WTC11 (cell line): ENCODE measurements at regions not wholly inside any gene's neighbourhood (a gene's known extent, or its start where the extent isn't known, plus 50 kb on each side); places are given as distances from the start of the nearest gene placed in this dataset.

Experiments used
- ATAC-seq: fragments of 200-7000 bp; cut with Tn5 transposase; 2 replicates; pipeline ENCODE4 v1.10.0; 2021; ENCODE audit warnings: mild to moderate bottlenecking, moderate library complexity
- CTCF ChIA-PET: fragments of 300-600 bp; sonication (Branson Sonifier 250); formaldehyde crosslinking; loops from one replicate; lab custom pipeline; 2021; ENCODE audit warnings: antibody characterized with exemption; lab: Charles Lee
- POLR2A ChIA-PET: fragments of 350-600 bp; sonication (Branson Sonifier 250); formaldehyde crosslinking; loops from one replicate; lab custom pipeline; 2021; ENCODE audit warnings: antibody characterized with exemption; lab: Charles Lee
- DNase-seq: peaks from one replicate; pipeline ENCODE4 v3.0.0; 2021; ENCODE audit warnings: low spot score
- H3K27ac Mint-ChIP-seq: 2 replicates; pipeline ENCODE4 v1.8.0; 2021; ENCODE audit warnings: mixed read lengths
- H3K27me3 Mint-ChIP-seq: 2 replicates; pipeline ENCODE4 v1.8.0; 2021; ENCODE audit warnings: low read depth, mild to moderate bottlenecking, moderate library complexity, mixed read lengths
- H3K36me3 Mint-ChIP-seq: 2 replicates; pipeline ENCODE4 v1.8.0; 2021; ENCODE audit warnings: mixed read lengths
- H3K4me1 Mint-ChIP-seq: 2 replicates; pipeline ENCODE4 v1.8.0; 2022; ENCODE audit warnings: mixed read lengths
- H3K4me3 Mint-ChIP-seq: 2 replicates; pipeline ENCODE4 v1.8.0; 2021; ENCODE audit warnings: mild to moderate bottlenecking, moderate library complexity, mixed read lengths
- H3K9me3 Mint-ChIP-seq: 2 replicates; pipeline ENCODE4 v1.8.0; 2021; ENCODE audit warnings: mixed read lengths
- CBFB ChIP-seq: sonication (generic); formaldehyde crosslinking; IDR thresholded peaks from 2 replicates; pipeline ENCODE4 v1.8.1; 2022; ENCODE audit warnings: mild to moderate bottlenecking, low read depth, missing genetic modification reagents
- FOXK1 ChIP-seq: sonication (generic); formaldehyde crosslinking; IDR thresholded peaks from 2 replicates; pipeline ENCODE4 v1.8.0; 2022; ENCODE audit warnings: mild to moderate bottlenecking, moderate library complexity, missing genetic modification reagents
- GABPB1 ChIP-seq: sonication (generic); formaldehyde crosslinking; IDR thresholded peaks from 2 replicates; pipeline ENCODE4 v1.8.1; 2023; ENCODE audit warnings: mild to moderate bottlenecking, missing genetic modification reagents
- GRHL2 ChIP-seq: fragments of 250-450 bp; sonication (Bioruptor Pico); IDR thresholded peaks from 2 replicates; pipeline ENCODE4 v1.8.0; 2022; ENCODE audit warnings: mild to moderate bottlenecking, moderate library complexity; ENCODE audit not compliant: insufficient replicate concordance, severe bottlenecking
- MXD4 ChIP-seq: fragments of 250-450 bp; sonication (Bioruptor Pico); IDR thresholded peaks from 2 replicates; pipeline ENCODE4 v1.8.0; 2021; ENCODE audit warnings: mild to moderate bottlenecking, moderate library complexity, borderline replicate concordance
- RELA ChIP-seq: sonication (generic); formaldehyde crosslinking; IDR thresholded peaks from 2 replicates; pipeline ENCODE4 v1.8.1; 2022; ENCODE audit warnings: missing genetic modification reagents, mild to moderate bottlenecking, borderline replicate concordance
- RORB ChIP-seq: fragments of 250-450 bp; sonication (Bioruptor Pico); IDR thresholded peaks from 2 replicates; pipeline ENCODE4 v1.9.0; 2021; ENCODE audit warnings: mild to moderate bottlenecking
- SMAD3 ChIP-seq: sonication (generic); formaldehyde crosslinking; IDR thresholded peaks from 2 replicates; pipeline ENCODE4 v1.8.0; 2022; ENCODE audit warnings: missing genetic modification reagents, mild to moderate bottlenecking, borderline replicate concordance
- SOX15 ChIP-seq: fragments of 250-450 bp; sonication (Bioruptor Pico); IDR thresholded peaks from 2 replicates; pipeline ENCODE4 v1.9.0; 2021; ENCODE audit warnings: mild to moderate bottlenecking
- ZNF121 ChIP-seq: sonication (generic); formaldehyde crosslinking; IDR thresholded peaks from 2 replicates; pipeline ENCODE4 v1.8.0; 2023; ENCODE audit warnings: missing genetic modification reagents
- ZNF219 ChIP-seq: sonication (generic); formaldehyde crosslinking; IDR thresholded peaks from 2 replicates; pipeline ENCODE4 v1.8.0; 2023; ENCODE audit warnings: missing genetic modification reagents, mild to moderate bottlenecking, borderline replicate concordance
- ZNF416 ChIP-seq: fragments of 250-450 bp; sonication (Bioruptor Pico); IDR thresholded peaks from 2 replicates; pipeline ENCODE4 v1.9.0; 2021; ENCODE audit warnings: mild to moderate bottlenecking, inconsistent platforms
- ZNF423 ChIP-seq: fragments of 250-450 bp; sonication (Bioruptor Pico); IDR thresholded peaks from 2 replicates; pipeline ENCODE4 v2.1.2; 2022; ENCODE audit warnings: mild to moderate bottlenecking, moderate library complexity
- TF ChIP-seq, protein P1 (sequence below): sonication (generic); formaldehyde crosslinking; IDR thresholded peaks from 2 replicates; pipeline ENCODE4 v1.8.0; 2022; ENCODE audit warnings: mild to moderate bottlenecking, missing genetic modification reagents
- TF ChIP-seq, protein P2 (sequence below): fragments of 250-450 bp; sonication (Bioruptor Pico); conservative IDR thresholded peaks from 2 replicates; pipeline ENCODE4 v1.9.0; 2021; ENCODE audit warnings: mild to moderate bottlenecking
- TF ChIP-seq, protein P3 (sequence below): sonication (generic); formaldehyde crosslinking; conservative IDR thresholded peaks from 2 replicates; pipeline ENCODE4 v1.8.1; 2023; ENCODE audit warnings: mild to moderate bottlenecking, low read depth, missing genetic modification reagents, moderate library complexity
- TF ChIP-seq, protein P4 (sequence below): fragments of 250-450 bp; sonication (Bioruptor Pico); IDR thresholded peaks from 2 replicates; pipeline ENCODE4 v2.1.2; 2022; ENCODE audit warnings: mild to moderate bottlenecking, moderate library complexity
- TF ChIP-seq, protein P5 (sequence below): sonication (generic); formaldehyde crosslinking; IDR thresholded peaks from 2 replicates; pipeline ENCODE4 v1.8.0; 2022; ENCODE audit warnings: mild to moderate bottlenecking, missing genetic modification reagents
- TF ChIP-seq, protein P6 (sequence below): sonication (generic); formaldehyde crosslinking; IDR thresholded peaks from 2 replicates; pipeline ENCODE4 v1.8.1; 2022; ENCODE audit warnings: mild to moderate bottlenecking, missing genetic modification reagents, moderate library complexity, borderline replicate concordance

DNA sequence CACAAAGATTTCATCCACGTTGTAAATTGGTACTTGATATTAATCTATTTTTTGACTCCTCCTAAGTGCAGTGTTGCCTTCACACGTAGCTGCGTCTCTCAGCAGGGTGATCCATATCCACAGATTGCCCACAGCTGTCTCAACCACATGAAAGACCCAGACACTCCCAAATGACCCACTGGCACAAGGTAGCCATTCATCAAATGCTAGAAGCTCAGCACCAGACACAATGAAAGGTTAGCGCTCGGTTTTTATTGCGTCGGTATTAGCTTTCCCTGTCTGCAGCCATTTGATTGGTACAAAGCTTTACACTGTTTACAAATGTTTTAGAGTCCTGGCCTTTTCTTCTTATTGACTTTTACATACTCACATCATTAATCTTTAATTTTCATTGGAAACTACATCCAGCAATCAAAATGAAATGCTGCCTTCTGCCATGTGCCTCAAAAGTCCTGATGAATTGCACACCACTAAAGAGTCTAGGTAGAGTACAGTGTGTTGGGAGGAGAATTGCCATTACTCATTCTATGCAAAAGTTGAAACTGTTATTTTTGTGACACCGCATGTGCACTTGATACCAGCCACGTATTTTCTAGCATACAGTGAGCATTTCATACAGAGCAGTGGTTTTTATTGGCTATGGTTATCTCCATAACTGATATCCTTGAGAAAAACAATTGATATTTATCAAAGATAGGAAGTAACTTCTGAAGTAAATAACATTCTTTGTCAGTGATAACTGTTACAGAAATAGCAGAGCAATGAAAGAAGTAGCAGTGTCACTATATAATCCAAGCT lies 127.3 kb upstream of the NUDT7 start (continued):
- TF ChIP-seq ZNF423 (no peak), ZNF416 (CRISPR knock-in tag) (no peak), SMAD3 (no peak), FOXK1 (CRISPR knock-in tag) (no peak), RELA (CRISPR knock-in tag) (no peak), GRHL2 (CRISPR knock-in tag) (no peak)
- TF ChIP-seq, protein P1, sequence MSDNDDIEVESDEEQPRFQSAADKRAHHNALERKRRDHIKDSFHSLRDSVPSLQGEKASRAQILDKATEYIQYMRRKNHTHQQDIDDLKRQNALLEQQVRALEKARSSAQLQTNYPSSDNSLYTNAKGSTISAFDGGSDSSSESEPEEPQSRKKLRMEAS (CRISPR knock-in tag): no peak
- TF ChIP-seq, protein P2, sequence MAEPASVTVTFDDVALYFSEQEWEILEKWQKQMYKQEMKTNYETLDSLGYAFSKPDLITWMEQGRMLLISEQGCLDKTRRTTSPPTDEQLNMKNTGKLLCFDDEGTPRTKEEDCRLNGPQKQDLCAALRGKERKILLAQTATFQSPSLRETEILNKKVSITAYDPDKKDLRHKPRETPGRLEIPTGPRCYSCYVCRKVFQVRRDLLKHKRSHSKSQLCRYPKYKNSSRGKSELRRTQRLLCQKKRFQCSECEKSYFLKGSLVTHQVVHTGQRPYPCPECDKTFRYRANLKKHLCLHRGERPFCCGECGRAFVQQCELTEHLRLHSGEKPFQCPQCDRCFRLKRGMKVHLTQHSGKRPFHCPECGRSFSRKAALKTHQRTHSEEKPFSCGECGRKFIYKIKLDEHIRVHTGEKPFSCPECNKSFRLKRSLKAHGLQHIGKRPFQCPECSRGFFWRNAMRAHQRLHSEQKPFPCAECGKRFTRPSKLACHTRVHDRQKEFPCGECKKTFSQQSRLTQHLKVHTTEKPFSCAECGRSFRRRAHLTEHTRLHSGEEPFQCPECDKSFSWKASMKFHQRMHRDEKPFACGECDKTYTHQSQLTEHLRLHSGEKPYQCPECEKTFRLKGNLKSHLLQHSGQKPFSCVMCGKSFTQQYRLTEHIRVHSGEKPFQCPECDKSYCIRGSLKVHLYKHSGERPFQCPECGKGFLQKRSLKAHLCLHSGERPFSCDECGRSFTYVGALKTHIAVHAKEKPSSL (CRISPR knock-in tag): no peak
- TF ChIP-seq, protein P3, sequence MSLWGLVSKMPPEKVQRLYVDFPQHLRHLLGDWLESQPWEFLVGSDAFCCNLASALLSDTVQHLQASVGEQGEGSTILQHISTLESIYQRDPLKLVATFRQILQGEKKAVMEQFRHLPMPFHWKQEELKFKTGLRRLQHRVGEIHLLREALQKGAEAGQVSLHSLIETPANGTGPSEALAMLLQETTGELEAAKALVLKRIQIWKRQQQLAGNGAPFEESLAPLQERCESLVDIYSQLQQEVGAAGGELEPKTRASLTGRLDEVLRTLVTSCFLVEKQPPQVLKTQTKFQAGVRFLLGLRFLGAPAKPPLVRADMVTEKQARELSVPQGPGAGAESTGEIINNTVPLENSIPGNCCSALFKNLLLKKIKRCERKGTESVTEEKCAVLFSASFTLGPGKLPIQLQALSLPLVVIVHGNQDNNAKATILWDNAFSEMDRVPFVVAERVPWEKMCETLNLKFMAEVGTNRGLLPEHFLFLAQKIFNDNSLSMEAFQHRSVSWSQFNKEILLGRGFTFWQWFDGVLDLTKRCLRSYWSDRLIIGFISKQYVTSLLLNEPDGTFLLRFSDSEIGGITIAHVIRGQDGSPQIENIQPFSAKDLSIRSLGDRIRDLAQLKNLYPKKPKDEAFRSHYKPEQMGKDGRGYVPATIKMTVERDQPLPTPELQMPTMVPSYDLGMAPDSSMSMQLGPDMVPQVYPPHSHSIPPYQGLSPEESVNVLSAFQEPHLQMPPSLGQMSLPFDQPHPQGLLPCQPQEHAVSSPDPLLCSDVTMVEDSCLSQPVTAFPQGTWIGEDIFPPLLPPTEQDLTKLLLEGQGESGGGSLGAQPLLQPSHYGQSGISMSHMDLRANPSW: no peak
- TF ChIP-seq, protein P4, sequence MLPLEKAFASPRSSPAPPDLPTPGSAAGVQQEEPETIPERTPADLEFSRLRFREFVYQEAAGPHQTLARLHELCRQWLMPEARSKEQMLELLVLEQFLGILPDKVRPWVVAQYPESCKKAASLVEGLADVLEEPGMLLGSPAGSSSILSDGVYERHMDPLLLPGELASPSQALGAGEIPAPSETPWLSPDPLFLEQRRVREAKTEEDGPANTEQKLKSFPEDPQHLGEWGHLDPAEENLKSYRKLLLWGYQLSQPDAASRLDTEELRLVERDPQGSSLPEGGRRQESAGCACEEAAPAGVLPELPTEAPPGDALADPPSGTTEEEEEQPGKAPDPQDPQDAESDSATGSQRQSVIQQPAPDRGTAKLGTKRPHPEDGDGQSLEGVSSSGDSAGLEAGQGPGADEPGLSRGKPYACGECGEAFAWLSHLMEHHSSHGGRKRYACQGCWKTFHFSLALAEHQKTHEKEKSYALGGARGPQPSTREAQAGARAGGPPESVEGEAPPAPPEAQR (CRISPR knock-in tag): no peak

DNA sequence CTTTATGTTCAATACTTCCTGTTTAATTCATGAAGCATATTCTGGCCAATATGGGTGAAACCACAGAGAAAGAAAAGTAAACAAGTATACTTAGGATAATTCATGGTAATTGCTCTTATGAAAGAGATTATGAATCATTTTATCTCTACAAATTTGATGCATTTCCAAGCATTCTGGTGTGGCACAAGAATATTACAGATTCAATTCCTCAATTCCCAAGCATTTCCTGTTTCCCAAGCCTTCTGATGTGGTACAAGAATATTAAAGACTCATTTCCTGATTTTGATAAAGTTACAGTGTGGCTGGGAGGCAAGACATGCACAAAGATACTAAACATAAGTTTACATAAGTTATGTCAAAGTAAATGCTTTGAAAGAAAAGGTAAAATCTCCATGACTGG lies 126.1 kb upstream of the NUDT7 start:
- Mint-ChIP-seq H3K27me3 (peaks cover 2% of the 10 kb centered on the region; the same call in 1 of the 2 replicates), H3K4me1 (0 out of 2 replicates have a peak, but pooled peaks cover 2% of the 10 kb centered on the region), H3K9me3 (no peaks in the 10 kb centered on the region), H3K36me3 (no peaks in the 10 kb centered on the region), H3K4me3 (no peak overlapping the region), H3K27ac (no peak overlapping the region)
- ChIA-PET CTCF (no interaction called here), POLR2A (no interaction called here)
- no peak for ATAC-seq
- DNase-seq: no peak
- TF ChIP-seq CBFB (CRISPR knock-in tag) (no peak), MXD4 (no peak), SOX15 (CRISPR knock-in tag) (no peak), RORB (CRISPR knock-in tag) (no peak), GABPB1 (CRISPR knock-in tag) (no peak), ZNF219 (CRISPR knock-in tag) (no peak), ZNF121 (no peak)
- TF ChIP-seq, protein P5, sequence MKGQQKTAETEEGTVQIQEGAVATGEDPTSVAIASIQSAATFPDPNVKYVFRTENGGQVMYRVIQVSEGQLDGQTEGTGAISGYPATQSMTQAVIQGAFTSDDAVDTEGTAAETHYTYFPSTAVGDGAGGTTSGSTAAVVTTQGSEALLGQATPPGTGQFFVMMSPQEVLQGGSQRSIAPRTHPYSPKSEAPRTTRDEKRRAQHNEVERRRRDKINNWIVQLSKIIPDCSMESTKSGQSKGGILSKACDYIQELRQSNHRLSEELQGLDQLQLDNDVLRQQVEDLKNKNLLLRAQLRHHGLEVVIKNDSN (CRISPR knock-in tag): no peak
- TF ChIP-seq, protein P6, sequence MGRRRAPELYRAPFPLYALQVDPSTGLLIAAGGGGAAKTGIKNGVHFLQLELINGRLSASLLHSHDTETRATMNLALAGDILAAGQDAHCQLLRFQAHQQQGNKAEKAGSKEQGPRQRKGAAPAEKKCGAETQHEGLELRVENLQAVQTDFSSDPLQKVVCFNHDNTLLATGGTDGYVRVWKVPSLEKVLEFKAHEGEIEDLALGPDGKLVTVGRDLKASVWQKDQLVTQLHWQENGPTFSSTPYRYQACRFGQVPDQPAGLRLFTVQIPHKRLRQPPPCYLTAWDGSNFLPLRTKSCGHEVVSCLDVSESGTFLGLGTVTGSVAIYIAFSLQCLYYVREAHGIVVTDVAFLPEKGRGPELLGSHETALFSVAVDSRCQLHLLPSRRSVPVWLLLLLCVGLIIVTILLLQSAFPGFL (CRISPR knock-in tag): no peak
